IPS-18c (cell line): ENCODE measurements at regions not wholly inside any gene's neighbourhood (a gene's known extent, or its start where the extent isn't known, plus 50 kb on each side); places are given as distances from the start of the nearest gene placed in this dataset.

Experiments
- H3K4me3 ChIP-seq: 2 replicates; pipeline ENCODE4 v1.7.0; 2013; ENCODE audit warnings: low read depth, mild to moderate bottlenecking, low read length, moderate library complexity; ENCODE audit not compliant: insufficient read depth
- H3K9me3 ChIP-seq: one replicate; pipeline ENCODE4 v1.6.1; 2013; ENCODE audit warnings: mild to moderate bottlenecking, low read length, moderate library complexity; ENCODE audit not compliant: control insufficient read depth, insufficient read depth

DNA sequence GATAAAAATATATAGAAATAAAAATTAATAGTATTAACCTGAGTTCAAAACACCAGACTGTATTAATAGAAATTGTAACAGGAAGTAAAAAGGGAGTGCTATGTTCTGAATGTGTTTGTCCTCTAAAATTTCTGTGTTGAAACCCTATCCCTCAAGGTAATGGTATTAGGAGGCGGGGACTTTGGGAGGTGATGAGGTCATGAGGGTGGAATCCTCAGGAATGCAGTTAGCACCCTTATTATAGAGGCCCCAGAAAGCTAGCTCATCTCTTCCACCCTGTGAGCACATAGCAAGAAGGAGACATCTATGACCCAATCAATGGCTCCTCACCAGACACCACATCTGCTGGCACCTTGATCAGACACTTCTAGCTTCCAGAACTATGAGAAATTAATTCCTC lies 124.5 kb downstream of the CMPK2 start:
- no peak overlapping the region for H3K4me3 ChIP-seq
- H3K9me3 ChIP-seq, result no peaks in the 10 kb centered on the region

DNA sequence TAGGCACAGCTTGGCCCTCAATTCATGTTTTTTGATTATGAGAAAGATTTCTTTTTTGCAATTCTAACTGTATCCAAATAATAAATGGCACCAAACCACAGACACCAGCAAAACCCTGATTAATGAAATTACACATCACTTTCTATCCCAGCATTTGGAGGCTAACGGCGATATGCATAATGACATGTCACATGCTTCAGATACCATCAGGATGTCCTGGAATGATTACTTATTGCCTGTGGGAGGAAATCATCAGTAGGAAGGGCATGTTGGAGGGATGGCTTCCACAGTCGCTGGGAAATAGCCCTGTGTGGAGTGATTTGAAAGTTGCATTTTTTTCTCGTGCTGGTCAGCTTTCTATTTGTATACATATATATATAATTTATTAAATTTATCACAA lies 121.7 kb downstream of the CMPK2 start:
- H3K4me3 ChIP-seq, result no peak overlapping the region
- no peaks in the 10 kb centered on the region for H3K9me3 ChIP-seq

GRCh38 chr2:6747433-6747832 lies 118.3 kb downstream of the CMPK2 start:
- Histone ChIP-seq H3K9me3 (no peaks in the 10 kb centered on the region), H3K4me3 (no peak overlapping the region)

DNA sequence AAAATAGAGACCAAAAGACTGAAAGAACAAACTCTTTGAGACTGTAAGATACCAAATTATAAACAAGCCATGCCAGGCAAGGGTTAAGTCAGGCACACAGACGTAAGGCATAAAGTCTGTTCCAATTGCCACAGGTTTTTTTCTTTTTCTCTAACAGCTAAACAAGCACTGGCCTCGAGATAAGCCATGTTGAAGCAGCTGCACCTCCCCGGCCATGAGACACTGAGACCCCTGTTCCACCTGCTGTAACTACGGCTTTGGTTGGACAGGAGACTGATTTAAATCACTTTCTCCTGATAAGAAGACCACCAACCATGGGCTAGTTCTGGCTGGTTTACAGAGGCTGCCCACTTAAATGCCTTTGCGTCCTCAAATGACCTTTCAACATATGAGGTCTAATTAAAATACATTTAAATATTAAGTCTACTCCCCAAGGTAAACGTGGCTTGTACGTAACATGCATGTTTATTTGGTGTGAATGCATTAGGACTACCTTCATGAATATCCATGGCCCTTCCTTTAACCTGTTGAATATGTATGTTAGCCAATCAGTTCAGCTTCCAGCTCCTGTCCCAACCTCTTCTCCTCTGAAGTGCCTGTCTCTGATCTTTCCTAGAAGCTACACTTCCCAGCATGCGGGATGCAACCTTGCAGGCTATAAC lies 117.2 kb downstream of the CMPK2 start:
- Histone ChIP-seq H3K9me3 (no peaks in the 10 kb centered on the region), H3K4me3 (no peak overlapping the region)

GRCh38 chr2:6749962-6750361 lies 115.7 kb downstream of the CMPK2 start:
- H3K4me3 ChIP-seq, result no peak overlapping the region

DNA sequence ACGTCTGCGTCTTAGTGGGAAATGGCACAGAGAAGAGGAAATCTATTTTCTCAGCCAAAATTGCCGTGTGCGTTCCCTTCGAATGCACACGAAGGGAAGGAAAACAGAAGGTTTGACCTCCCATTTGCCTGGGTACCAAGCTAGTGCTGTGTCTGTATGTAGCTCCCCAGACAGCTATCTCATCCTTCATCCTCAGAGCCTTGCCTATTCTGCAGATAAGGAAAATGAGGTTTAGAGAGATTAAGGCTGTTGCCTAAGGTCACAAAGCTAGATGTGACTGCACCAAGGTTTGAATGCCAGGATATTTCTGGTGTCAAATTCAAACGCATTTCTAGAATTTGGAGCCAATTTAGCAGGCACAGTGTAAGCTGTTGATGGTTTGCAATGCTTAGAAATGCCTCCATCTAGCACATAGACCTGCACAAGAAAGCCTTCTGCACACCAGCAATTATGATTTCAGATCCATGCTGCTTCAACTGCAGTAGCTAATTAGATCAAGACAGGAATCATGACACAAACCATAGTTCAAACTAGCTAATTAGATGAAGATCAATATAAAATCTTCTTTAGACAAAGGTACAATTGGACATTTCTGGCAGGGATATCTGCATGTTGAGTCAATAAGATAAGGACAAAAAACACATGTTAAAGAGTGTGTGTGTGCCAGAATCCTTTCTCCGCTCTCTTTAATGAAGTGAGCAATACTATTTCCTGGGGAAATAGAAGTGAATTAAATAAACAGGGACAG lies 115.1 kb downstream of the CMPK2 start:
- Histone ChIP-seq H3K4me3 (no peak overlapping the region), H3K9me3 (no peaks in the 10 kb centered on the region)

More at GRCh38 chr2:6749962-6750361, 115.7 kb downstream of the CMPK2 start:
- no peaks in the 10 kb centered on the region for H3K9me3 ChIP-seq

- H3K4me3 ChIP-seq, result no peak overlapping the region
- H3K9me3 ChIP-seq, result no peaks in the 10 kb centered on the region
These were observed 111.3 kb downstream of the CMPK2 start for GRCh38 chr2:6754419-6754818.

- Histone ChIP-seq H3K4me3 (no peak overlapping the region), H3K9me3 (no peaks in the 10 kb centered on the region)
These were observed 110.3 kb downstream of the CMPK2 start for GRCh38 chr2:6755456-6755855.

DNA sequence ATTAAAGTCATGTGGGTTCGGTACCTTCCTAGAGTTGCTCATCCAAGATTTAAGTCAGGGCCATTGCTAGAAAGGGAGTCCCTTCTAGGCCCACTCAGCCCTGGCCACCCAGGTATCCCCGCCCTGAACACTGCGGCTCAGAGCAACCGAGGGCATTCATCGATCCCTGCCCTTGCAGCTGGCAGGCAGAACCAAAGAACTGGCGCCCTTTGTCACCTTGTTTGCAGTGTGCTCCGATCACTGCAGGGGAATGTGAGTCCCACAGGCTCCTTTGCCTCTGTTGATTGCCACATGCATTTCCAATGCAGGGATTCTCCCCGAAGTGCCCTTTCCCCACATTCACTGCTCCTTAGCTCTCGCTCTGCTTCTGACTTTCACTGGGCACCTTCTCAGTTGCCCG lies 108.5 kb downstream of the CMPK2 start:
- Histone ChIP-seq H3K4me3 (no peak overlapping the region), H3K9me3 (no peaks in the 10 kb centered on the region)

GRCh38 chr2:6759689-6760088 lies 106.0 kb downstream of the CMPK2 start:
- H3K9me3 ChIP-seq, result no peaks in the 10 kb centered on the region
- no peak overlapping the region for H3K4me3 ChIP-seq

- Histone ChIP-seq H3K4me3 (no peak overlapping the region), H3K9me3 (no peaks in the 10 kb centered on the region)
These were observed 105.6 kb downstream of the CMPK2 start for GRCh38 chr2:6760132-6760531.

DNA sequence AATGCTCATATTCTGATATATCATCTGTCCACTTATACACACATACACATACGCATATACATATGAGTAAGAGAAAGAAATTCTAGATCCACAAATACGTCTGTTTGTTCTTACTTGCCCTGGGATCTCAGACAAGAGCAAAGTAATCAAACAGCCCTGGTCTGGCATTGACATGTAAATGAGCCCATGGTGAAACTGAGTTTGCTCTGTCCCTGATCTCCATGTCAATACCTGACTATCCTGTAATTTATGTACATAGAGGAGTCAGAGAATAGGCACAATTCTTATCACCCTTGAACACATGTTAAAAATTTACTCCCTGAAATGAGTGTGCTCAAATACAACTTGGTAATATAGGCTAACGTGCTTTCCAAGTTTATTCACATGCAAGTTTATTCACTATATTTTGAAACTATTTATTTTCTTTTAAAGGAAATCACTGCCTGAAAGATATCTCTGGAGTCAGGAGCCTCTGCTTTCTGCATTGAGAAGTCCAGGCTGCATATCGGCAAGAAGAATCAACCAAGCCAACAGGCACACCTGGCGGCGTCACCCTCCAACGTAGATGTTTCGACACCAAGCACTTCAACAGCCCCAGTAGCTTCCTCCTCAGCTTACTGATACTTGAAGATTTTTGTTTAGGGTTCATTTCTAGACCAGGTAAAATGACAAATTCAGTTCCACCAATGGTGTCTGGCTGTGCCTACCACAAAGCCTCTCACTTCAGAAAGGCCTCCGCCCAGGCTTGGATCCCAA lies 100.6 kb downstream of the CMPK2 start:
- Histone ChIP-seq H3K4me3 (no peak overlapping the region), H3K9me3 (no peaks in the 10 kb centered on the region)

DNA sequence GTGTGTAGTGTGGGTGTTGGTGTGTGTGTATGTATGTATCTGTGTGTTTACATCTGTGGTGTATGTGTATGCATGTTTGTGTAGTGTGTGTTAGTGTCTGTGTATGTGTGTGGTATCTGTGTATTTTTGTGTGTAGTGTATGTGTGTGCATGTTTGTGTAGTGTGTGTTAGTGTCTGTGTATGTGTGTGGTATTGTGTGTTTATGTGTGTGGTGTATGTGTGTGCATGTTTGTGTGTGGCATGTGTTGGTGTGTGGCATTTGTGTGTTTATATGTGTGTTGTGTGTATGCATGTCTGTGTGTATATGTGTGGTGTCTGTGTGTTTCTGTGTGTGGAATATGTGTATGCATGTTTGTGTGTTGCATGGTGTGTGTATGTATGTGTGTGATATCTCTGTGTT lies 96.4 kb downstream of the CMPK2 start:
- H3K9me3 ChIP-seq, result no peaks in the 10 kb centered on the region
- no peak overlapping the region for H3K4me3 ChIP-seq

DNA sequence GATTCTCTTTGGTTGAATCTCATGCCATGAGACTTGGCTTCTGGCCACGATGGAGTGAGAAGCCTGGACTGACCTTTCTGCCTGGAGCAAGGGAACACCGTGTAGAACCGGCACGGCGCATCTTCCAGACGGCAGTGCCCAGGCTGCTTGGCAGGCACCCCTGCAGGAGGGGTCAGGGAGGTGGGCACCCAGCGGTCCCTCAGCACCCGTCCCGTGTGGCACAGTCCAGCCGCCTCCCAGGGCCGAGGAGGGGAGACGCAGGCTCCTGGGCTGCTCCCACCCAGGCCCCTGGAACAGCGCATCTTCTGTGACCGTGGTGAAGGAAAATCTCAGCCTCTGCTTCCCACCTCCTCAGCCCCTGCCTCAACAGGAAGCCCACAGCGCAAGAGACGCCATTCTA lies 95.7 kb downstream of the CMPK2 start:
- H3K9me3 ChIP-seq, result no peaks in the 10 kb centered on the region
- H3K4me3 ChIP-seq, result no peak overlapping the region

DNA sequence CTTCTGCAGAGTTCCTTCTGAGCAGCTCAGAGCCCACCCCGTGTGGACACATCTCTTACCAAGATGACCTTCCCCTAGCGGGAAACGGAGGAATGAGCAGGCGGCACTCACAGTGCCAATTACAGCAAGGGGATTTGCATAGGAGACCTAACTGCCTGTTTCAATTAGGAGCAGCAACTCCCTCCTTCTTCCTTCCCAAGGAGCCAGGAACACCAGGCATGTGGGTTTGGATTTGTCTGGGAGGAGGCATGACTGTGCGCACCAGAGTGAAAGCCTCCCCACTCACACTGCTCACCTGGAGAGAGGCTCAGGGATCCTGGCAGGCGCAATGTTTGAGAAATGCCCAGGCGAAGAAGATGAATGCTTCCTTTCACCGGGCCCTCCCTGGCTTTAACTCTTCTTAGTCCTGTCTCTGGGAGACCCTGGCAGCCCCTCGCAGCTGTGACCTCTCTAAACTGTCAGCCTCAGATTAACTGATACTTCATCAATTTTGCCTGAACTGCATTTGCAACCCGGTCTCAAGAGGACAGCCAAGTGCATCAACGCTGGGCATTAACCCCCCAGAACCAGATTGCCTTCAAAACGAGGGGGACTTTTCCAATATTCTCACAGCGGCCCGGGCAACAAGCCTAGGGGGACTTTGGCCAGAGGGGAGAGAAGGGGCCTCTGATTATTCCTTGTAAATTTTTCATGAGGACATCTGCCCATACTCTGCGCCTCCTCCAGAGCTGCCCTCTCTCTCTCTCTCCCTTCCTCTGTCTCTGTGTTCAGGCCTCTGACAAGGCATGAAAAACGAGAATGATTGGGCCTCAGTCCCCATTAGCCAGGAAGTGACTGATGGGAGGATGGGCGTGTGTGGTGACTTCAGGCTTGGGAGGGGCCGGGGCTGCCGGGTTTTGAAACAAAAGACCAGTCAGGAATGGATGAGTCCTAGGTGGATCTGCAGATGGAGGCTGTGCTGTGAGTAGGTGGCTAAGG lies 93.8 kb downstream of the CMPK2 start:
- Histone ChIP-seq H3K9me3 (no peaks in the 10 kb centered on the region), H3K4me3 (no peak overlapping the region)

- Histone ChIP-seq H3K9me3 (no peaks in the 10 kb centered on the region), H3K4me3 (no peak overlapping the region)
These were observed 92.6 kb downstream of the CMPK2 start for GRCh38 chr2:6773007-6773693.

DNA sequence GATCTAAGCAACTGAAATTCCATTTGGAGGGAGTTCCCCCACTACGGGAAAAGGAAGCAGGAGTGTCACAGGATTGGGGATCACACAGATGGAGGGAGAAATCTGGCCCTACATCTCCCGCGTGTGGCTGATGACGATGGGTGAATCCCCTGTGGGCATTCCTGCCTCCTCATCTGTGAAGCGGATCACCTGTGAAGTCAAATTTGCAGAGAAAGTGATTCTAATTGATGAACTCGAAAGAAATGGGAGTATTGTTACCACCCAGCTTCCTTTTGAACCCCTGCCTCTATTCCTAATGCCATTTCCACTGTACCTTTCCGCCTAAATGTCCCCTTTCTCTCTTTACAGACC lies 92.0 kb downstream of the CMPK2 start:
- no peaks in the 10 kb centered on the region for H3K9me3 ChIP-seq
- H3K4me3 ChIP-seq, result no peak overlapping the region
